ENCODE measurements at regions not wholly inside any gene's neighbourhood (a gene's known extent, or its start where the extent isn't known, plus 50 kb on each side); places are given as distances from the start of the nearest gene placed in this dataset.

GRCh38 chr1:58290685-58291372 lies 255.7 kb downstream of the OMA1 start:
- TF ChIP-seq EZH2 (IDR thresholded peaks at IDR 0.05; ENCODE audit: insufficient read depth, poor library complexity, severe bottlenecking) (no peak), EZH2phosphoT487 (IDR thresholded peaks at IDR 0.05; ENCODE audit: insufficient read depth, low read depth) (no peak)
